HTR-8/SVneo (cell line): ENCODE measurements at regions not wholly inside any gene's neighbourhood (a gene's known extent, or its start where the extent isn't known, plus 50 kb on each side); places are given as distances from the start of the nearest gene placed in this dataset.
A peak's percentile ranks its signal among the peaks of the same experiment; 100 is the strongest.

Experiments
- DNase-seq: peaks from one replicate; pipeline ENCODE4 v3.0.0; 2011; ENCODE audit warnings: low spot score, mixed read lengths; ENCODE audit not compliant: insufficient read length
- FAIRE-seq: peaks from 2 replicates; lab custom pipeline; 2011; peaks lifted over from hg19 to GRCh38; lab: Jason Lieb, UNC

DNA sequence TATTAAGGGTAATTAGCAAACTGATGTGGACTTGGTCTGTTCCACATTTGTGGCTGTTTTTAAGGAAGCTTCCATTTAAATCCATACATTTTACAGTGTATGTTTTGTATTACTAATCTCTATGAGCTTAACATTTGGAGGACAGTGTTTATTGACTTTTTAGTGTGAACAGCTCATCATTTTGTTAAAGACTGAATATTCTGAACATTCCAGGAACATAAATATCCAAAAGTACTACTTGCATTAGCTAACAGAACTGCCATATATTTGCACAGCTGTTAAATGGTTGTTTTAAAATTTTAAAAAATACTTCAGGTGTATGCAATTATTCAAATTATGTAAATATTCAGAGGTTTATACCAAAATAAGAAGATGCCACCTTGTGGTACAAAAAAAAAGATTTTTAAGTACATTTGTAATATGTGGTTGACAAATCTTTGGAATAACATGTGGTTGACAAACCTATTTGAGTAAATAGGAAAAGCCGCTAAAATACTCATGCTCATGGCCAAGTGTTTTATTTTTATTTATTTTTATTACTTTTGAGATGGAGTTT lies 439.7 kb upstream of the FANCL start:
- DNase-seq: no peak
- FAIRE-seq: no peak

GRCh38 chr2:58677748-58678147 lies 436.6 kb upstream of the FANCL start:
- DNase-seq: no peak
- FAIRE-seq: no peak

- FAIRE-seq: no peak
- DNase-seq: no peak
Measured at GRCh38 chr2:58671675-58672074, 430.6 kb upstream of the FANCL start.

- FAIRE-seq: no peak
- DNase-seq: no peak
Measured at GRCh38 chr2:58669998-58670397, 428.9 kb upstream of the FANCL start.

GRCh38 chr2:58667137-58667774 lies 426.1 kb upstream of the FANCL start:
- no peak for FAIRE-seq
- no peak for DNase-seq

DNA sequence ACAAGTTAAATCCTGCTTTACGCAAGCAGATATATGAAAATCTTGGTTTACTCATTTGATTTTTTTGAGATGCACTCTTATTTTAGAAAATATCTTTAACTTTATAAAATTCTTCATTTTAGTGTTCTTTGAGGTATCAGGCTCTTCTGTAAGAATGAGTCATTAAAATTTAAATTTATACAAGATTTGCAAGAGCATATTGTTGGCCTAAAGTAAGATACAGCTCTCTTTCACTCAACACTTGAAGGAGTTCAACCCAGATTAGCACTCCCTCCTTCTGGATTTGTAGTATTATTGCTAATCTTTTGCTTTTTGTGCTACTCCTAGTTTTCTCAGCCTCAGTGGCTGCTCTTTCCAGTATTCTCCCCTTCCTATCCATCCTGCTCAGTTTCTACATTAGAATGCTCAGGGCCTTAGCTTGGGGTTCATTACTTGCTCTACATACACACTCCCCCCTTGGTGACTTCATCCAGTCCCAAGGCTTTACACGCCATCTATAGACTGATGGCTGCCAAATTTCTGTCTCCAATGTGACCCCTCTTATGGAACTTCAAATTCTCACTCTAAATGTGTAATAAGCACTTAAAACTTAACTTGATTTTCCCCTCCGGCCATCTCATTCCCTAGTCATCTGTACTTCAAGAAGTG lies 425.3 kb upstream of the FANCL start:
- DNase-seq: no peak
- no peak for FAIRE-seq

DNA sequence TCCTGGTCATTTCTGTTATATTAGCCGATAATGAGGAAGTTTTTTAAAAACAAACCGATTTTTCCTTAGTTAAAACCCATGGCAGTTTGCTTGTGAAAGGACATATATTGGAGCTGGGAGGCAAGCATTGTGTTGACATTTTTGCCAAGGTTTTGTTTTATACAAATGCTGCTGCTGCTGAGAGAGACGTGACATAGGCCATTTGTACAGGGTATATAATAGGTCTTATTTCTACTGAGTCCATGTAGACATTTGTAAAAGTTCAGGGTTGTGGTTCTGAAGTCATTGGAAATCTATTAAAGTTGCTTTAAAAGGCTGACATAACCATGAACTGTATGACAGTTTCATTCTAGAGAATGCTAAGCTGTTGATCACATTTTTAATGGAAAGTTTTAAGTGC lies 424.0 kb upstream of the FANCL start:
- FAIRE-seq (no peak), DNase-seq (no peak)

- FAIRE-seq: no peak
- DNase-seq: no peak
Measured at GRCh38 chr2:58664523-58665151, 423.5 kb upstream of the FANCL start.

DNA sequence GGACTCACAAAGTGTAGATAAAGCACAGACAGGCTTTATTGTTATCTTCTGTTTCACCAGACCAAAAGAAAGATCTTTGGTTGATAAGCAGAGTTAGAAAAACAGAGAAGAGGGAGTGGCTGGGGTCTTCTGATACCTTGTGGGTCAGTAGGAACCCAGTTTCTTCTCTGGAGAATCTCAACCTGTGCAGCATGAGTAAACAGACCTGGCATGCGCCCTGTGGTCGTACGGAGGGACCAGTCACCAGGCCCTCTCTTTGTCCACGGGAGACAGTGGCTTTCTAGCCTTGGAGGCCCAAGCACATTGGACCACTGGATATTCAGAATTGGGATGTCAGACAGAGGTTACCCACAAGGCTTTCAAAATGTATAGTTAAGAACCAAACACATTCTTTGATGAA lies 418.9 kb upstream of the FANCL start:
- FAIRE-seq (no peak), DNase-seq (no peak)

DNA sequence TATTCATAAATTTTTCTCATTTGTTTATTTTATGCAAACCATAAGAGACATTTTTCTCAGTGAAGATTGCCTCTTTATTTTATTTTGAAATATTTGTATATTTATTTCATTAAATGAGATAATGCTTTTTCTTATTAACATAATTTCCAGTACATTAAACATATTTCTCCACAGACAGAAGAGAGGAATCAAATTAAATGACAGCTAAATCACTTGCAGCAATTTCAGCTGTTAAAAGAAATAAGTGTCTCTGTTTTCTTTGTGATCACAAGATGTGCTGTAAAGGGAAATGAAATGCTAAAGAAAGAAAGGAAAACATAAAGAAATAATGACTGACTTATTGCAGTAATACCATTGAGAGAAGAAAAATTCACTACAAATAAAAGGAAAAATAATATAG lies 414.0 kb upstream of the FANCL start:
- DNase-seq (no peak), FAIRE-seq (no peak)

DNA sequence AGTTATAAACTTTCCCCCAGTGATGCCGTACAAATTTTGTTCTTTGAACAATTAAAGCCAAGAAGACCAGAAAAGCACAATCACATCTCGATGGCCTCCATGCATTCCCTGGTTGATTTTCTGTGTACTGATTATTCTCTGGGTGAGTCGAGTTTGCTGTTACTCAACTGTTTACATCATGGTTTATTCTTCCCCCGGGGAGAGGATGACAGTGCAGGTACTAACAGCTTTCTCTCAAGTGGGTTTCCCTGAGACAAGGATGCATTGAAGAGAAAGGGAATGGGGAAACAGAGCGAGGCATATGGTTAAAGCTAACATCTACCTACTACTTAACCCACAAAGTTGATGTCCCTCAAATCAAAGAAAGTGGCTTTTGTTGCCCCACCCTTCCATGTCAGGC lies 410.8 kb upstream of the FANCL start:
- FAIRE-seq: no peak
- no peak for DNase-seq

- FAIRE-seq (no peak), DNase-seq (no peak)
Measured at GRCh38 chr2:58650781-58651180, 409.7 kb upstream of the FANCL start.

DNA sequence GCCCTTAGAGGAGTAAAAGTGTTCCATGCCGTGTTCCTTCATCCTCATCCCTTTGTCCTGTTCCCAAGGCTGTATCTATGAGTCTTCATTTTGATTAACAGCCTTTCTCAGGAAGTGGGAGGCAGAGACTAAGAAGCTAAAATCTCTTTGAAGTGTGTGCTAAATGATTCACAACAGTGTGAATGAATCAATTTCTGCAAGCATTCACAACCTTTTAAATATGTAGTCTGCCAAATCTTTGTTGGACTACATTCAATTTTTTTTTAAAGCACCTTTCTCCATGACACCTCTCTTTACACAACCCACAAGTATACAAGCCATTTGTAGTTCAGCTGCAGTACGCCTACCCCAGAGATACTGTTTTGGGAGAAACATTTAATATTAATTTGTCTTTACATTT lies 408.6 kb upstream of the FANCL start:
- DNase-seq (no peak), FAIRE-seq (no peak)

DNA sequence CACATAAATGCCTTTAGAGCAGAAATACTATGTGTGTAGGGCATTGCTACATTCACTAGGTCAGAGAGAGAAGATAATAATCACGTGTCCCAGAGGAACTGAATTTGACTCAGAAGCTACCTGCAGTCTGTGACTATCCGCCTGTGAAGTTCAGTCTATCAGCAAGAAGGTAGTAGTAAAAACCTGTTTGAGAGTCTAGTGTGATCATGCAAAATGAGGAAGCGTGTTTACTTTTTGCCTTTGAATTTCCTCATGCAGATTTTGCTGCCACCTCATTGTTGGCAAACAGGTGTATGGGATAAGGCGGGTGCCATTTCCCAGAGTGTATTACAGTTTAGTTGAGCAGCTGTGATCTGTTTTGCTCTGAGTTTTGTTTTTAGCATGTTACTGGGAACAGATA lies 403.9 kb upstream of the FANCL start:
- FAIRE-seq: no peak
- DNase-seq: no peak

- FAIRE-seq (no peak), DNase-seq (no peak)
Measured at GRCh38 chr2:58644451-58644850, 403.3 kb upstream of the FANCL start.

GRCh38 chr2:58641001-58641400 lies 399.9 kb upstream of the FANCL start:
- FAIRE-seq: no peak
- no peak for DNase-seq

GRCh38 chr2:58640042-58640441 lies 398.9 kb upstream of the FANCL start:
- DNase-seq: no peak
- FAIRE-seq: no peak

DNA sequence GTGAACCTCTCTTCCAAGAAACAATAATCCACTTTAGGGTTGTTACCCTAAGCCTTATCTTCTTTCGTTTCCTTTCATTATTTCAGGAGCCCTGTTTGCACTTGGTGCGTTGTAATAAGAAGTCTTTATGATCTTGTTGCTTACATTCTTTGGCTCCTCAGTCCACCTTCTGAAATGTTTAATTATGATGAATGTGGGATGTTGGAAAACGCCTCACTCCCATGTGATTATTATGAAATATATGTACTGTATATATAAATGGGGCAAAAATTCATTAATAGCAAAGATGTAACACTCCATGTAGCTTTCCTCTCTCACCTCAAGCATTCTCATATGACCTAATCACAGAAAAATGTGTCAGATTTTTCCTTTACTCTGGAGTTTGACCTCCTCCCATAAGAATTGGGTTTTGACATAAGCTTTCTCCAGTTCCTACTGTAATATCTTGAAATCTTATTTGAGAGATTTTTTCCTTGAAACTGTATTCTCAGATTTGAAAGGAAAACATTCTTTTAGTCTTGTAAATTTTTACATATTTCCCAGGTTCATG lies 397.2 kb upstream of the FANCL start:
- no peak for FAIRE-seq
- DNase-seq: peak; percentile 15

- FAIRE-seq: no peak
- DNase-seq: no peak
Measured at GRCh38 chr2:58636872-58637271, 395.7 kb upstream of the FANCL start.

DNA sequence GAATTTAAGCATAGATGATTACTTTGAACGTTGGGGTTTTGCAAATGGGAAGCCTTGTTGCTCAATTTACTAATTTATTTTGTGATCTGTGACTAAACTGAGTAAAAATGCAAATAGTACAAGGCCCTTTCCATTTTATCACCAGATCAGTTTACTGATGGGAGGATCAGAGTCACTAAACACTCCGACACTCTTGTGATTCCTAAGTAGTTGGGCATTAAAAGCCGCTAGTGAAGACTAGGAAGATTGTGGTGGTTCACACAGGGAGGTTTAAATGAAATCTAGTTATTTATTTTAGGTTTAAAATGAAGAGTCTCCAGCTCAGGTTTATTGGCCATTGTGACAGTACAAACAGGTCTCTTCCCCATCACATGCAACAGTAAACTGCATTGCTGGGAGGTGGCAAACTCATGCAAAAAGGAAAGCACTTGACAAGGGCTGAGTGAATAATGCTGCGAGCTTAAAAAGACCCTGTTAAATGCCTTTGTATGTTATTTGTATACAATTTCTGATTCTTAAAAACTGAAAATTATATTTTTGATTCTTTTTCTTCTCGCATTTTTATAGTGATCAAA lies 394.8 kb upstream of the FANCL start:
- FAIRE-seq: no peak

More for the DNA sequence above, 394.8 kb upstream of the FANCL start:
- DNase-seq: no peak
